ENCODE measurements at regions not wholly inside any gene's neighbourhood (a gene's known extent, or its start where the extent isn't known, plus 50 kb on each side); places are given as distances from the start of the nearest gene placed in this dataset.

DNA sequence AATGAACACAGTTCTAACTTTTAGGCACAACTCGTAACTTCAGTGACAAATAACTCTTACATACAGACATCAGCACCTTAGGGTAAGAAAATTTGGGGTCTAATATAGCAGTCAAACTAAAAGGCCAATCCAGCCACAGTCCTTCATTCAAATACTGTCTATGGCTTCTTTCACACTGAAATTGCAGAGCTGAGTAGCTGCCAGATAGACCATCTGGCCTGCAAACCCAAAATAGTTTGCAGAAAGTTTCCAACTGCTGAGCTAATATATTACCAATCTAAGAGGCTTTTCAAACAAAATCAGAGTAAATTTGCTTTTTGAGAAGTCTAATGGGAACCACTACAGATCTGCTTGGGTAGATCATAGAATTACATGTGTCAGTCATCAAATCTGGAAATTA, 183.4 kb downstream of the GALR1 start:
- TF ChIP-seq, protein P1, sequence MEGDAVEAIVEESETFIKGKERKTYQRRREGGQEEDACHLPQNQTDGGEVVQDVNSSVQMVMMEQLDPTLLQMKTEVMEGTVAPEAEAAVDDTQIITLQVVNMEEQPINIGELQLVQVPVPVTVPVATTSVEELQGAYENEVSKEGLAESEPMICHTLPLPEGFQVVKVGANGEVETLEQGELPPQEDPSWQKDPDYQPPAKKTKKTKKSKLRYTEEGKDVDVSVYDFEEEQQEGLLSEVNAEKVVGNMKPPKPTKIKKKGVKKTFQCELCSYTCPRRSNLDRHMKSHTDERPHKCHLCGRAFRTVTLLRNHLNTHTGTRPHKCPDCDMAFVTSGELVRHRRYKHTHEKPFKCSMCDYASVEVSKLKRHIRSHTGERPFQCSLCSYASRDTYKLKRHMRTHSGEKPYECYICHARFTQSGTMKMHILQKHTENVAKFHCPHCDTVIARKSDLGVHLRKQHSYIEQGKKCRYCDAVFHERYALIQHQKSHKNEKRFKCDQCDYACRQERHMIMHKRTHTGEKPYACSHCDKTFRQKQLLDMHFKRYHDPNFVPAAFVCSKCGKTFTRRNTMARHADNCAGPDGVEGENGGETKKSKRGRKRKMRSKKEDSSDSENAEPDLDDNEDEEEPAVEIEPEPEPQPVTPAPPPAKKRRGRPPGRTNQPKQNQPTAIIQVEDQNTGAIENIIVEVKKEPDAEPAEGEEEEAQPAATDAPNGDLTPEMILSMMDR (IDR thresholded peaks at IDR 0.05): no peak
- TF ChIP-seq POLR2A (IDR thresholded peaks at IDR 0.05): no peak
